Mononuclear cell (primary cell): ENCODE measurements at regions not wholly inside any gene's neighbourhood (a gene's known extent, or its start where the extent isn't known, plus 50 kb on each side); places are given as distances from the start of the nearest gene placed in this dataset.
"Not testable (repeated sequence)": the region's sequence is repeated elsewhere in the genome, so short reads cannot be mapped to it uniquely, and the experiment has no call there.

Experiments
- H3K27me3 ChIP-seq: 2 replicates; pipeline ENCODE4 v1.6.0; 2011; ENCODE audit warnings: low read length, control low read depth; ENCODE audit not compliant: insufficient read depth
- H3K4me1 ChIP-seq: 2 replicates; pipeline ENCODE4 v1.5.1; 2011; ENCODE audit warnings: mild to moderate bottlenecking, low read length, control low read depth; ENCODE audit not compliant: insufficient read depth
- H3K4me3 ChIP-seq: 2 replicates; pipeline ENCODE4 v1.5.1; 2011; ENCODE audit warnings: mild to moderate bottlenecking, low read length, moderate library complexity
- H3K9me3 ChIP-seq: 2 replicates; pipeline ENCODE4 v1.5.1; 2011; ENCODE audit warnings: low read depth, mild to moderate bottlenecking, control low read depth, low read length

- no peaks in the 10 kb centered on the region for H3K27me3 ChIP-seq
- H3K4me1 ChIP-seq = no peaks in the 10 kb centered on the region
- H3K9me3 ChIP-seq = no peaks in the 10 kb centered on the region
- no peak overlapping the region for H3K4me3 ChIP-seq
These were observed 462.6 kb upstream of the TMEFF2 start for GRCh38 chr2:192657362-192657761.

GRCh38 chr2:192655916-192656315 is 461.2 kb upstream of the TMEFF2 start:
- Histone ChIP-seq H3K4me3 (no peak overlapping the region), H3K27me3 (no peaks in the 10 kb centered on the region), H3K9me3 (no peaks in the 10 kb centered on the region), H3K4me1 (no peaks in the 10 kb centered on the region)

DNA sequence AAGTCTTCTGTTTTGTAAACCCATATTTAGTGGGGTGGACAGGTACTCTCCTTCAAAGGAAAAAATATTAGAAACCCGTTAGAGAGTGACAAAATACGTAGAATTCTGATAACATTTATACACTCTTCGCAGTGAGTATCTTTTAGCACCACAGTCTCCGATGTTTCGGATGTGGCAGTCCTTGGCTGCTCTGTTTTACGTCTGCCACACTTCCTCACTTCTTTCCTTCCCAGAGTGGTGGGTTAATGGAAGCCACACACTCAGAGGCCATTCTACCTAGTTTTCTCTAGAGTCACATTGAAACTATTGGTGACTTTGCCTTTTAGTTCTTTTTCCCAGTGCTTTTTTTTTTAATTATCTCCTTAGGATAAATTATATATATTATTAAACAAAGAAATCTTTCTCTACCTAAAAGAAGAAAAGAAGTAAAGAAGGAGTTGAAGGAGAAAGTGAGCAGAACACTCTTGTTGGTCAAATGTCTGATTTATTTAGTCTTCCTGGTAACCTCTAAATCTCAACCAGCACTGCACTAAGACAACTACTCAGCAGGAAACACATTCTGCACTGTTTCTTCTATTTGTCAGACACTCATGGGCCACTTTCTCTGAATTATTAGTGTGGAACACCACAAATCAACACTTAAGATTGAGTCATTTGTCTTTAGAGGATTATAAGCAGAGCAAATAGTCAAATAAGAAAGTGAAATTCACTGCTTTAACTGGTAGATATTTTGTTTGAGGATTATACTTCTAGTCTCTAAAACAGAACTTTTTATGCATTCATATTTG is 451.3 kb upstream of the TMEFF2 start:
- Histone ChIP-seq H3K4me3 (no peak overlapping the region), H3K9me3 (no peaks in the 10 kb centered on the region), H3K4me1 (no peaks in the 10 kb centered on the region), H3K27me3 (no peaks in the 10 kb centered on the region)

DNA sequence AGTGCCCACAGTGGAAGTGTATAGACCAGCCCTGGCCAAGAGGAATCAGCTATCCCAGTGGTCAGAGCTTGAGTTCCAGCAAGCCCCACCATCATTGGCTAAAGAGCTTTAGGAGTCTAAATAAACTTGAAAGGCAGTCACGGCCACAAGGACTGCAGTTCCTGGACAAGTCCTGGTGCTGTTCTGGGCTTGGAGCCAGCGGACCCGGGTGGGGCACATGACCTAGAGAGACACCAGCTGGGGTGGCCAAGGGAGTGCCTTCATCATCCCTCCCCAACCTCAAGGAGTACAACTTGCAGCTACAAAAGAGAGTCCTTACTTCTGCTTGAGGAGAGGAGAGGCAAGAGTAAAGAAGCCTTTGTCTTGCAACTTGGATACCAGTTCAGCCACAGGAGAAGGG is 439.8 kb upstream of the TMEFF2 start:
- Histone ChIP-seq H3K9me3 (no peaks in the 10 kb centered on the region), H3K4me1 (no peaks in the 10 kb centered on the region), H3K27me3 (no peaks in the 10 kb centered on the region), H3K4me3 (no peak overlapping the region)

GRCh38 chr2:192628017-192628416 is 433.3 kb upstream of the TMEFF2 start:
- Histone ChIP-seq H3K9me3 (no peaks in the 10 kb centered on the region), H3K4me3 (no peak overlapping the region), H3K4me1 (no peaks in the 10 kb centered on the region), H3K27me3 (no peaks in the 10 kb centered on the region)

DNA sequence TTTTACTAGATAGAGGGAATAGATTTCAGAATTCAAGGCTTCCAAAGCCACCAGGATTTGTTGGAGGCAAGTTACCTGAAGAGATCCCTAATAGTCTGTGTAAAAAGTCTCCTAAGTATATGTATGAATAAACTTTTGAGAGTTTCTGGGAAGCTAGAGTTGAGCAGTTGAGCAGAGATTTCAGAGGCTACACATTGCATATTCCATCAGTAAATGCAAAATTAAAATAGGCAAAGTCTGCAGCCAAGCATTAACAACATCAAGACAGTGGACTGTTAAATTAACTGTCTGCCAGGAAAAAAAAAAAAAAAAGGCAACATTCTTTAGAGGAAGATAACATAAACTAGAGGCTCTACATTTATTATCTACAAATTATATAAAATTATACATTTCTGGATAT is 420.4 kb upstream of the TMEFF2 start:
- H3K27me3 ChIP-seq = no peaks in the 10 kb centered on the region
- H3K4me3 ChIP-seq = no peak overlapping the region
- H3K4me1 ChIP-seq = no peaks in the 10 kb centered on the region
- peaks cover 8% of the 10 kb centered on the region for H3K9me3 ChIP-seq

DNA sequence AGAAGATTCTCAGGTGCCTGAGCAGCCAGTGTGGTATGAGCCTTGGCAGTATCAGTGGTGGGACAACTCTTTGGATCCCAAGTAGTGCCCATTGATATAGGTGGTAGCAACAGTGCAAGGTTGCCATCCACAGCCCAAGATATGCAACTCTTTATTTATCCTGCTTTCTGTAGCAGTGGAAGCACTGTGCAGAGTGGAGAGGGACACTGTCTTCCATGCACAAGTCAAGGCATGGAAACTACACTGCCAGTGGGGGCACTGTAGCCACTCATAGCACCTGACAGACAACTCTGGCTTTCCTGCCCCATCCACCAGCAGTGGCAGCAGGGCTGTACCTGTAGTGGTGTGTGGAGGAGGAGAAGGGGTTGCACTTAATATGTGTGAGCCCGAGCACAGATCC is 409.6 kb upstream of the TMEFF2 start:
- Histone ChIP-seq H3K27me3 (no peaks in the 10 kb centered on the region), H3K4me1 (no peaks in the 10 kb centered on the region), H3K9me3 (no peaks in the 10 kb centered on the region), H3K4me3 (no peak overlapping the region)

DNA sequence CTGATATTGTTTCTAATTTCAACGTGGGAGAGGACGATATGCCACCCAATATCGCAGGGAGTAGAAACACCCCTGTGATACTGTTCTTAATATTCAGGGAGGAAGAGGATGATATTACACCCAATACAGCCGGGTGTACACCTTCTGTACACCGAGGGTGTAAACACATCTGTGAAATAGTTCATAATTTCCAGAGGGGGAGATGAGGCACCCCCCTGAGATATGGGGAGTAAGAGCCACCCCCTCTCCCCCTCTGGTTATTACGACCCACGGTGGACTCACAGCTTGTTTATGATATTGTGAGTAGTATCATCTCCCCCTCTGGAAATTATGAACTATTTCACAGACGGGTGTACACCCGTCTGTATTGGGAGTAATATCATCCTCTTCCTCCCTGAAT is 403.9 kb upstream of the TMEFF2 start:
- H3K4me3 ChIP-seq, H3K27me3 ChIP-seq, H3K9me3 ChIP-seq, H3K4me1 ChIP-seq: not testable (repeated sequence)

DNA sequence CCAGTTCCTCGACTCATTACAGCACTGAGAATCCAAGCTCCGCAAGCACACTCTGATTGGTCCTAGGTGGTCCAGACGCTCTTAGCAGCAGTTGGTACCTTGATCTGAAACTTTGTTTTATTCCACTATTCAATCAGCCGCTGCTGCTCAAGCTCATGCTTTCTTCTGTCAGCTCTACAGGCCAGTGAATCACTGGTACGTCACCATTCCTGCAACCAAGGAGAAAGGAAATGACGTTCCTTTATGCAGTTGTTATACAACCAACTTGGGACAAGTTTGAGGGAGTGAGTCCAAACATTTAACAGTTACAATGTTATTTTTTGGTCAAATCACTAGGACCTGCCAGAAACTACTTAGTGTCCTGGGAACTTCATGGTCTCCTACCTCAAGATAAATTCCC is 398.8 kb upstream of the TMEFF2 start:
- no peaks in the 10 kb centered on the region for H3K9me3 ChIP-seq
- no peaks in the 10 kb centered on the region for H3K4me1 ChIP-seq
- H3K4me3 ChIP-seq = no peak overlapping the region
- no peaks in the 10 kb centered on the region for H3K27me3 ChIP-seq

- H3K9me3 ChIP-seq = no peaks in the 10 kb centered on the region
- H3K4me1 ChIP-seq = no peaks in the 10 kb centered on the region
- H3K4me3 ChIP-seq = no peak overlapping the region
- H3K27me3 ChIP-seq = no peaks in the 10 kb centered on the region
These were observed 396.9 kb upstream of the TMEFF2 start for GRCh38 chr2:192591617-192592016.

DNA sequence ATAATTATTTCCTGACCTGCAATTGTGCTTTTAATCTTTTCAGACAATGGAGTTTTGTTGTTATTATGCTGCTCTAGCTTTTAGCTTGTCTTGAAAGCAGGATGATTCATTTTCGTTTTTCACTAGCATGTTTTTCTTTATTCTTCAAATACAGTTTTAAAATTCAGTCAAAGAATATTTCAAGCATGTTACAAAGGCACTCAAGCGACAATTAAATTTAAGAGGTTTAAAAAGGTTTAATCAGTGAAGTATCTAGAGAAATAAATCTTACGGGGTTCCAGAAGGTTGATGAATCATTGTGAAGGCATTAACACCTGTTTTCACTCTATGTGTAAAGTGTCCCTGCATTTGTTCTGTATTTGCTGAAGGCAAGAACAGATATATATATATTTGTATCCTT is 390.7 kb upstream of the TMEFF2 start:
- no peak overlapping the region for H3K4me3 ChIP-seq
- H3K27me3 ChIP-seq = no peaks in the 10 kb centered on the region
- H3K4me1 ChIP-seq = no peaks in the 10 kb centered on the region
- no peaks in the 10 kb centered on the region for H3K9me3 ChIP-seq

DNA sequence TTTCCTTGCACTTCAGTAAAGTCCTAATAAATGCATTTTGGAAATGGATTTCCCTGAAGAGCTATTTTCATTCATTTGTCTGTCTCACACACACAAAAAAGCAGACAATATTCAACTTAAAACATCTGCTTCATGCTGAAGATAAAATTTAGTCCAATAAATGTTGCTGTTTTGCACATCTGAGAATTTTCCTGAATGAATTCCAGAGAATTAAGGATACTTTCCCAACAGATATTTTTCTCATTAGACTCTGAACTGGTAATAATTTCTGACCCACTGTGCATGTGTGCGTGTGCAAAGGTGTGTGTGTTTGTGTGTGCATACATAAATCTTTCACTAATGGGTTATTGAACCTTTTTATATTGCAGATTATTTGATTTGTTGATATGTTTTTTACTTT is 390.2 kb upstream of the TMEFF2 start:
- H3K4me3 ChIP-seq = no peak overlapping the region
- H3K9me3 ChIP-seq = no peaks in the 10 kb centered on the region
- H3K4me1 ChIP-seq = no peaks in the 10 kb centered on the region
- no peaks in the 10 kb centered on the region for H3K27me3 ChIP-seq

- Histone ChIP-seq H3K4me3 (no peak overlapping the region), H3K9me3 (no peaks in the 10 kb centered on the region), H3K27me3 (no peaks in the 10 kb centered on the region), H3K4me1 (no peaks in the 10 kb centered on the region)
These were observed 385.4 kb upstream of the TMEFF2 start for GRCh38 chr2:192579965-192580700.

DNA sequence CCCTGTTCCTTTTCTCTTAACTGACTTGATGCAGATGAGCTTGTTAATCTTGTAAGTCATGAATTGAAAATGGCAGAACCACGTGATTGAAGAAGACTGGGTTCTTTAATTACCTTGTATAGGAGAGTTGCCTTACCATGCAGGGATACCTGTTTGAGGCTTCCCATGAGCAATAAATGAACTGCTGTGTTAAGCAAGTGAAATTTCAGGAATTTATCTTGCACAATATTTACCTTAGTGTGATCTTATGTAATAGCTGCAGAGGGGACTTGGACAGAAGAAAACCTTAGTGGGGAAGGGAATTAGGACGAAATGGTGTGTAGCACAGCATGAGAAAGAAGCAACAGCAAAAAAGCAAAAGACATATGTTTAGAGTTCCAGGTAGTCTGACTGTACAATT is 384.0 kb upstream of the TMEFF2 start:
- Histone ChIP-seq H3K9me3 (no peaks in the 10 kb centered on the region), H3K27me3 (no peaks in the 10 kb centered on the region), H3K4me3 (no peak overlapping the region), H3K4me1 (no peaks in the 10 kb centered on the region)

DNA sequence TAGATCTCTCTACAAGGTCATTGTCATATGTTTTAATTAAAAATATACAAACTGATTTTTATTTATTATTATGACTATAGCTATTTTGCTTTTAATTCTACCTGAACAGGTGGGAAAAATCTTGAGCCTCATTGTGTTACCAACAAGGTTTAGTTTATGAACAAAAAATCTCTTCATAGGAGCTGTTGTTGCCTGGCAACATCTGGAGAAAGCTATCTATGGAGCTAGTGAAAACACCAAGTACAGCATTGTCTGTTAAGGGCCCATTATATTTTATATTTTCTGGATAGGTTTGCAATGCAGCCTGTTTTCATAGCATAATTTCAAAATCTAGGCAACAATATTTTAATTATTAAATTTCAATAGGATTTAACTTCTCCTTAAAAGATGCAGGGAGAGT is 383.0 kb upstream of the TMEFF2 start:
- Histone ChIP-seq H3K27me3 (no peaks in the 10 kb centered on the region), H3K9me3 (no peaks in the 10 kb centered on the region), H3K4me3 (no peak overlapping the region), H3K4me1 (no peaks in the 10 kb centered on the region)

DNA sequence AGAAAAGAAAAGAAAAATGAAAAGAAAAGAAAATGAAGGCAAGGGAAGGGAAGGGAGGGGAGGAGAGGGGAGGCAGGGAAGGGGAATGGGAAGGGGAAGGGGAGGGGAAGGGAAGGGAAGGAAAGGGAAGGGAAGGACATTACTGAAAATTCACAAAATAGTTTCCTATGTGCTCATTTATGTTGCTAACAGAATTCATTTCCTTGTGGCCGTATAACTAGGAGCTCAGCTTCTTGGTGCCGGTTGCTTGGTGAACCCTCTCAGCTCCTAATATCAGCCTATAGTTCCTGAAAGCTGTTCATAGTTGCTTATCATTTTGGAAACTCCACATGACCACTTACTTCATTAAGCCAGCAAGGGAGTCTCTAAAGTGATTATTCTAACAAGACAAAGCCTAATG is 379.8 kb upstream of the TMEFF2 start:
- Histone ChIP-seq H3K4me3 (no peak overlapping the region), H3K9me3 (no peaks in the 10 kb centered on the region), H3K4me1 (no peaks in the 10 kb centered on the region), H3K27me3 (no peaks in the 10 kb centered on the region)
